Activated T-cell treated with anti-CD3 and anti-CD28 coated beads, Interleukin-2, amount 50 U/mL, for 24 hours (primary cell): ENCODE measurements at regions not wholly inside any gene's neighbourhood (a gene's known extent, or its start where the extent isn't known, plus 50 kb on each side); places are given as distances from the start of the nearest gene placed in this dataset.
"Not testable (repeated sequence)": the region's sequence is repeated elsewhere in the genome, so short reads cannot be mapped to it uniquely, and the experiment has no call there.

Source experiments
- DNase-seq: peaks from one replicate; pipeline ENCODE4 v3.0.0-alpha.2; 2020
- H3K27ac Mint-ChIP-seq: 2 replicates; pipeline ENCODE4 v1.8.0; 2020; ENCODE audit warnings: mild to moderate bottlenecking, mixed read lengths
- H3K27me3 Mint-ChIP-seq: 2 replicates; pipeline ENCODE4 v1.8.0; 2020; ENCODE audit warnings: mixed read lengths
- H3K36me3 Mint-ChIP-seq: 2 replicates; pipeline ENCODE4 v1.8.0; 2020; ENCODE audit warnings: low read depth, mixed read lengths
- H3K4me1 Mint-ChIP-seq: 2 replicates; pipeline ENCODE4 v1.8.0; 2020; ENCODE audit warnings: low read depth, mixed read lengths
- H3K4me3 Mint-ChIP-seq: 2 replicates; pipeline ENCODE4 v1.8.0; 2020; ENCODE audit warnings: mild to moderate bottlenecking, moderate library complexity, mixed read lengths
- H3K9me3 Mint-ChIP-seq: 2 replicates; pipeline ENCODE4 v1.8.0; 2020; ENCODE audit warnings: mixed read lengths

- no peaks in the 10 kb centered on the region for H3K4me1 Mint-ChIP-seq
- no peak overlapping the region for H3K27ac Mint-ChIP-seq
- peaks cover 9% of the 10 kb centered on the region for H3K9me3 Mint-ChIP-seq
- H3K27me3 Mint-ChIP-seq: no peaks in the 10 kb centered on the region
- no peaks in the 10 kb centered on the region for H3K36me3 Mint-ChIP-seq
- no peak overlapping the region for H3K4me3 Mint-ChIP-seq
- no peak for DNase-seq
These were observed 50.9 kb upstream of the PDE1A start for GRCh38 chr2:182477774-182478173.

- H3K36me3 Mint-ChIP-seq: no peaks in the 10 kb centered on the region
- H3K4me1 Mint-ChIP-seq: no peaks in the 10 kb centered on the region
- H3K4me3 Mint-ChIP-seq: no peak overlapping the region
- no peaks in the 10 kb centered on the region for H3K9me3 Mint-ChIP-seq
- no peaks in the 10 kb centered on the region for H3K27me3 Mint-ChIP-seq
- no peak for DNase-seq
- H3K27ac Mint-ChIP-seq: no peak overlapping the region
These were observed 54.8 kb upstream of the PDE1A start for GRCh38 chr2:182481676-182482075.

DNA sequence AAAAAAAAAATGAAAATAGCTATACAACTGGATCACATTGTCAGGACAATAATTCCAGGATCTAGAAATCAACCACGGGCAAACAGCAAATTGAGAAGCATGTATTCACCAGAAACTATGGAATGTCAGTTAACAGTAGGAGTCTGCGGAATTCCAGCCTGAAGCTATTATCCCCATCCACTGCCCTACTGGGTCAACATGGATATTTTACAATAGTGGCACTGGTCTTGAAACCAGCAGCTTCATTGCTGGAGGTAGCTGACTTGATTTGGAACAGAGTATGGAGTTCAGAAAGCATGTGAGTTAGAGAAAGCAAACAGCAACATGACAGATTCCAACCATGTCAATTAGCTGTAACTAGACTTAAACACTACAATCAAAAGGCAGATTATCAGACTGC is 55.7 kb upstream of the PDE1A start:
- Mint-ChIP-seq H3K4me1 (no peaks in the 10 kb centered on the region), H3K27me3 (no peaks in the 10 kb centered on the region), H3K27ac (no peak overlapping the region), H3K4me3 (no peak overlapping the region), H3K36me3 (no peaks in the 10 kb centered on the region), H3K9me3 (no peaks in the 10 kb centered on the region)
- no peak for DNase-seq

- Mint-ChIP-seq H3K27me3 (no peaks in the 10 kb centered on the region), H3K4me3 (no peak overlapping the region), H3K36me3 (no peaks in the 10 kb centered on the region), H3K27ac (no peak overlapping the region), H3K9me3 (no peaks in the 10 kb centered on the region), H3K4me1 (no peaks in the 10 kb centered on the region)
- DNase-seq: no peak
These were observed 69.8 kb upstream of the PDE1A start for GRCh38 chr2:182496596-182496995.

GRCh38 chr2:182499706-182500470 is 73.1 kb upstream of the PDE1A start:
- no peak overlapping the region for H3K27ac Mint-ChIP-seq

DNA sequence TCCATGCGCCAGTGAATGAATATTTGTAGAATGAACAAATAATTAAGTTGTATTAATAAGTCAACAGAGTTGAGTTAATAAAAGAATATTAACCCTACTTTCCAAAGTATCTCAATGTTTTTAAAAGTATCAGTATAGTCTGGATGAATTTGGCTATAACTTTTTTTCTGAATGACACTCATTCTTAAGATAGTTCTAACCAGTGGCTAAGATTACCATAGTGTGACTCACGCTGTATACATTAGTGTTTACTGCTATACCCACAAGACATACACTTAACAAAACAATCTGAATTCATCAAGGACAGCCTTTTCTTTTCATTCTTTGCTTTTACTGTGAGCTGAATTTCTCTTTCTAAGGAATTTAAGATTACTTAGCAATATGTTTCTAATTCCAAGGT is 77.0 kb upstream of the PDE1A start:
- no peaks in the 10 kb centered on the region for H3K9me3 Mint-ChIP-seq
- no peaks in the 10 kb centered on the region for H3K36me3 Mint-ChIP-seq
- no peak overlapping the region for H3K27ac Mint-ChIP-seq
- H3K4me3 Mint-ChIP-seq: no peak overlapping the region
- no peak for DNase-seq
- no peaks in the 10 kb centered on the region for H3K4me1 Mint-ChIP-seq
- no peaks in the 10 kb centered on the region for H3K27me3 Mint-ChIP-seq

More at GRCh38 chr2:182499706-182500470, 73.1 kb upstream of the PDE1A start:
- Mint-ChIP-seq H3K36me3 (no peaks in the 10 kb centered on the region), H3K9me3 (no peaks in the 10 kb centered on the region), H3K4me1 (no peaks in the 10 kb centered on the region), H3K27me3 (no peaks in the 10 kb centered on the region), H3K4me3 (no peak overlapping the region)
- DNase-seq: no peak

DNA sequence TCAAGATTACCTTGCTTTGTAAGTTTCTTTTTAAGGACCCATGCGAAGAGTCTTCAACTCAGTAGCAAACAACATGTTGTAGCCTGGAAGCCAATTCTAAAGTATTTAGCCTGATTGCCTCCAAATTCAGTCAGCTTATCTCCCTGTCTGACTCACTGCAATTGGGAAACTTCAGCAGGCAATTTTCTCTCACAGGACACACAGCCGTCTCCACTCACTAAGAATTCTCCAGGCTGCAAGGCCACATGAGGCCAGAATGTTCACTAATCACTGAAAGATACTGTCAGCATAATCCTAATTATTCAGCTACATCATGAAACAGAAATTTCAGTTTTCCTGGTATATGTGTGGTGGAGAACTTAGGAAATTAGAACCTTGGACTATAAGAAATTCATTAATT is 78.1 kb upstream of the PDE1A start:
- Mint-ChIP-seq H3K27ac (no peak overlapping the region), H3K9me3 (no peaks in the 10 kb centered on the region), H3K27me3 (no peaks in the 10 kb centered on the region), H3K4me3 (no peak overlapping the region), H3K36me3 (no peaks in the 10 kb centered on the region), H3K4me1 (no peaks in the 10 kb centered on the region)
- no peak for DNase-seq

DNA sequence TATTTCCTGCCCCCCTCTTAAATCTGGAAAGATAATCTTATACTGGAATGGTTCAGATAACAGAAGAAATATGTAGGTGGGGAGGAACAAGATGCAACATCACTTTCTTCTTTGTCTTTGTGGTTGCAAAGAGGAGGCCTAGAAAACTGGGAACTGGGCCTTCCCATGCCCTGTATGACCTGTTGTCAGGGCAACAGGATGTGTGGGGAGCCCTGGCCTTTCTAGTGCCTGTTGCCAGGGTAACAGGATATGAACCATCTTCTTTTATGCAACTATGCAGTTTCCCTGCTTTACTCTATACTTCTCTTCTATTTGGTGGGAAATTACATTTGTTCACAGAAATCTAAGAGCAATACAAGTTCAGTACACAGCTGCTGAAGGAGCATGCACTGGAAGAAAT is 79.8 kb upstream of the PDE1A start:
- Mint-ChIP-seq H3K27me3 (no peaks in the 10 kb centered on the region), H3K4me1 (no peaks in the 10 kb centered on the region), H3K9me3 (no peaks in the 10 kb centered on the region), H3K27ac (no peak overlapping the region), H3K4me3 (no peak overlapping the region), H3K36me3 (no peaks in the 10 kb centered on the region)
- DNase-seq: no peak

- not testable (repeated sequence) for H3K4me3 Mint-ChIP-seq, H3K27ac Mint-ChIP-seq, H3K9me3 Mint-ChIP-seq, H3K27me3 Mint-ChIP-seq, H3K36me3 Mint-ChIP-seq, DNase-seq, H3K4me1 Mint-ChIP-seq
These were observed 81.7 kb upstream of the PDE1A start for GRCh38 chr2:182508583-182508982.

DNA sequence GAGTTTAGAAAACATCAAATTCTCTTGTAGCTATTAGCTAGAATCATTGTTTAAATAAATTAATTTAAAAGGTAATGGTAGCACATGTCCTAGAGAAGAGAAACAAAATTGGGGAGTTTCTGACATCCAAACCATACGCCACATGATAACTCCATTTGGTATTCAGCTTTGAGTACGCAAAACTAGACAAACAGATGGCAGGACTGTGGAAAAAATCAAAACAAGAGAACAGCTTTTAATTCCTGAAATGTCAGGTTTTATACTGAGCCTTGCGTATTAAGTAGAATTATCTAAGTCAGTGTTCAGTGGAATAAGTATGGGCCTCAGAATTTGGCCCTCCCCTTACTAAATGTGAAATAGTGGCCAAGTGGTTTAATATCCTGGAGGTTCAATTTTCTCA is 82.4 kb upstream of the PDE1A start:
- no peak overlapping the region for H3K27ac Mint-ChIP-seq
- no peaks in the 10 kb centered on the region for H3K27me3 Mint-ChIP-seq

GRCh38 chr2:182521453-182522404 is 94.9 kb upstream of the PDE1A start:
- no peak for DNase-seq
- Mint-ChIP-seq H3K9me3 (no peaks in the 10 kb centered on the region), H3K4me1 (peaks cover 2% of the 10 kb centered on the region), H3K36me3 (no peaks in the 10 kb centered on the region), H3K4me3 (no peak overlapping the region), H3K27me3 (peaks cover 3% of the 10 kb centered on the region), H3K27ac (no peak overlapping the region)

More for the DNA sequence above, 82.4 kb upstream of the PDE1A start:
- Mint-ChIP-seq H3K4me3 (no peak overlapping the region), H3K36me3 (no peaks in the 10 kb centered on the region), H3K4me1 (no peaks in the 10 kb centered on the region), H3K9me3 (no peaks in the 10 kb centered on the region)
- no peak for DNase-seq

GRCh38 chr2:182522405-182522896 is 95.6 kb upstream of the PDE1A start:
- Mint-ChIP-seq H3K4me1 (peaks cover 2% of the 10 kb centered on the region), H3K27me3 (peaks cover 3% of the 10 kb centered on the region), H3K4me3 (no peak overlapping the region), H3K36me3 (no peaks in the 10 kb centered on the region), H3K27ac (no peak overlapping the region), H3K9me3 (no peaks in the 10 kb centered on the region)
- DNase-seq: no peak

DNA sequence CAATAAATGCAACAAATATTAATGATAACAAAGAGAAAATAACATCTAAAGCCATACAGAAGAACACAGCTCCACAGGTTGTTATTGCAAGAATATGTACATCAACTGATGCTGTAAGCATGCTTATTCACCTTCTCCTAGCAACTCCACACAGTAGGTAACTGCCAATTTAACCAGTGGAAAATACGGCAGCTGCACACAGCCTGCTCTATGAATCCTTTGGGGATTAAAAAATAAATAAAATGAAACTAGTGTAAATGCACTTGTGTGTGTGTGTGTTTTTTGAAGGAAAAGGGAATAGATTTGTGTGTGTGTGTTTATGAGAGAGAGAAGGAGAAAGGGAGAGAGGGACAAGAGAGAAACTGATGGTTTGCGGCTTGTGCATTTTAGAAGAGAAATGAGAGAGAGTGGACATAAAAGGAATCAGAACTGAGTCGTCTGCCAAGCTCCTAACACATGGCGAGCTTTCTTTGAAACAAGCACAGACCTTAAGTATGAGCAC is 96.2 kb upstream of the PDE1A start:
- H3K9me3 Mint-ChIP-seq: no peaks in the 10 kb centered on the region
- no peak overlapping the region for H3K4me3 Mint-ChIP-seq
- H3K4me1 Mint-ChIP-seq: peaks cover 2% of the 10 kb centered on the region
- no peak for DNase-seq
- no peak overlapping the region for H3K27ac Mint-ChIP-seq
- no peaks in the 10 kb centered on the region for H3K36me3 Mint-ChIP-seq
- H3K27me3 Mint-ChIP-seq: peaks cover 3% of the 10 kb centered on the region

DNA sequence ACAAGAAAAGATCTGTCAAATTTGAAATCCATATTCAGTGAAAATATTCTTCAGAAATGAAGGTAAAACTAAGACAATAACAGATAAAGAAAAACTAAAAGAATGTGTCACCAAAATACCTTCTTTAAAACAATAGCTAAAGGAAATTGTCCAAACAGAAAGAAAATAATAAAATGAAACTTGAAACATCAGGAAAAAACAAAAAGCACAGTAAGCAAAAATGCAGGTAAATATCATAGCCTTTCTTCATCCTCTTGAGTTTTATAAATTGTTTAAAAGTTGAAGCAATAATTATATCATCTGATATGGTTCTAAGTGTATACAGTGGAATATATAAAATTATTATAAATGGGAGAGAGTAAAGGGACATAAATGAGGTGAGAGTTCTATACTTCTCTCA is 103.8 kb upstream of the PDE1A start:
- no peaks in the 10 kb centered on the region for H3K36me3 Mint-ChIP-seq
- no peaks in the 10 kb centered on the region for H3K27me3 Mint-ChIP-seq
- no peaks in the 10 kb centered on the region for H3K4me1 Mint-ChIP-seq
- no peaks in the 10 kb centered on the region for H3K9me3 Mint-ChIP-seq
- no peak for DNase-seq
- H3K4me3 Mint-ChIP-seq: no peak overlapping the region
- no peak overlapping the region for H3K27ac Mint-ChIP-seq

DNA sequence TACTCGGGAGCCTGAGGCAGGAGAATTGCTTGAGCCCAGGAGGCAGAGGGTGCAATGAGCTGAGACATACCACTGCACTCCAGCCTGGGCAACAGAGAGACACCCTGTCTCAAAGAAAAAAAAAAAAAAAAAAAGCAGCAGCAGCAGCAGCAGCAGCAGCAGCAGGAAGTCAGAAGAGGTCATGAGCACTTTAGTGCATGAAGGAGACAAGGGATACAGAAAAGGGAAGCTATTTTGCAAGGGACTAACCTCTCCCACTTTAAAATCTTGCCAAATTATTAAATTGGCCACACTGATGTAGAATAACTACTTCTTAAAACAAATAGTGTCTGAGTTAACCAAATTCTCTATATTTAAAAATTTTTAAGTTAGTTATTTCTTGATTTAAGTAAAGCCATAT is 113.4 kb upstream of the PDE1A start:
- Mint-ChIP-seq H3K9me3 (no peaks in the 10 kb centered on the region), H3K4me3 (no peak overlapping the region), H3K27ac (no peak overlapping the region), H3K36me3 (no peaks in the 10 kb centered on the region), H3K27me3 (no peaks in the 10 kb centered on the region), H3K4me1 (no peaks in the 10 kb centered on the region)
- DNase-seq: no peak
